ENCODE measurements at regions not wholly inside any gene's neighbourhood (a gene's known extent, or its start where the extent isn't known, plus 50 kb on each side); places are given as distances from the start of the nearest gene placed in this dataset.
"Not testable (repeated sequence)": the region's sequence is repeated elsewhere in the genome, so short reads cannot be mapped to it uniquely, and the experiment has no call there.

GRCh38 chr3:38957296-38957695 is 94.4 kb downstream of the SCN11A start:
- Histone ChIP-seq H3K27me3 (ENCODE audit: control insufficient read depth, insufficient read depth, low read length) (no peaks in the 10 kb centered on the region), H3K4me3 (ENCODE audit: low read depth, low read length) (no peak overlapping the region), H3K36me3 (ENCODE audit: control insufficient read depth, insufficient read depth, low read length) (no peaks in the 10 kb centered on the region)
- no peak for TF ChIP-seq CTCF (IDR thresholded peaks at IDR 0.05; ENCODE audit: insufficient read depth, low read length, severe bottlenecking)
- no peak for FAIRE-seq
- DNase-seq (ENCODE audit: low read depth), result no peak

- TF ChIP-seq CTCF (IDR thresholded peaks at IDR 0.05; ENCODE audit: insufficient read depth, low read length, severe bottlenecking), result no peak
- Histone ChIP-seq H3K4me3 (ENCODE audit: low read depth, low read length) (no peak overlapping the region), H3K36me3 (ENCODE audit: control insufficient read depth, insufficient read depth, low read length) (no peaks in the 10 kb centered on the region), H3K27me3 (ENCODE audit: control insufficient read depth, insufficient read depth, low read length) (no peaks in the 10 kb centered on the region)
- DNase-seq (ENCODE audit: low read depth) (no peak), FAIRE-seq (no peak)
These were observed 99.0 kb downstream of the SCN11A start for GRCh38 chr3:38952721-38953120.

- FAIRE-seq; H3K27me3 ChIP-seq (ENCODE audit: control insufficient read depth, insufficient read depth, low read length); H3K36me3 ChIP-seq (ENCODE audit: control insufficient read depth, insufficient read depth, low read length); DNase-seq (ENCODE audit: low read depth); H3K4me3 ChIP-seq (ENCODE audit: low read depth, low read length): not testable (repeated sequence)
These were observed 100.6 kb downstream of the SCN11A start for GRCh38 chr3:38951167-38951566.

DNA sequence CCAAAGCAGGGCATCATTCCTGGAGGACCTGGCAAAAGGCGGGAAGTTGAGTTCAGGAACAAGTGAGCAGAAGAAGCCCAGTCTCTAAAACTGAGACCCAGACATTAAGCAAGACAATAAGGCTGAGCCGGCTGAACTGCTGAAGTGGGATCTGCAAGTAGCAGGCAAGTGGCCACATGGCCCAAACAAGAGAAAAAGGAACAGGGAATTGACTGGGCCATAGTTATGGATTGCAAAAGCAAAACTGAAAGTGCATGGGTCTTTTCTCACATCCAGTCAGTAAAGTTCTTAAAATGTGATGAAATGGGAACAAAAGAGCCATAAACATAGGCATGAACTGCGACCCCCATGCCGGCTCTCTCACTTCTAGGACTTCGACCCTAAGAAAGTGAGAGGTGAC is 101.2 kb downstream of the SCN11A start:
- no peak overlapping the region for H3K4me3 ChIP-seq (ENCODE audit: low read depth, low read length)
- FAIRE-seq (peak; percentile 32), DNase-seq (ENCODE audit: low read depth) (no peak)
- TF ChIP-seq CTCF (IDR thresholded peaks at IDR 0.05; ENCODE audit: insufficient read depth, low read length, severe bottlenecking), result no peak
- no peaks in the 10 kb centered on the region for H3K27me3 ChIP-seq (ENCODE audit: control insufficient read depth, insufficient read depth, low read length)
- H3K36me3 ChIP-seq (ENCODE audit: control insufficient read depth, insufficient read depth, low read length), result no peaks in the 10 kb centered on the region

DNA sequence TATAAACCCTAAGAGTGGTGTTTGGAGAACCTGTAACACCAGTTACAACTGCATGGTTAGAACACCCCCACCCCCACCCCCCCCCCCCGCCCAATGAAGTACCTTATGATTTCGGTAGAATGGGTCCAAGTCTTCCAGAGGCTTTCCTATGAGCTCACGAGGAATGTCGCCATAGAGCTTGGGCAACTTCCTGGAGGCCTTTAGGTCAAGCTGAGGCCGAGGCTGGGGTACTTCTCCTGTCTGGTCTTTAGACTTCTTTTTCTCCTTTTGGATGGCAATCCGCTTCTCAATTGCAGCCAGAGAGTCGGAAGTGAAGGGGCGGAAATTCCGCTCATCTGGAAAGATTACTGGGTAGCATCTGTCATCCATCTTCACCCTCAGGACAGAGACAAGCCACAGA is 101.8 kb downstream of the SCN11A start:
- Histone ChIP-seq H3K27me3 (ENCODE audit: control insufficient read depth, insufficient read depth, low read length) (no peaks in the 10 kb centered on the region), H3K4me3 (ENCODE audit: low read depth, low read length) (no peak overlapping the region), H3K36me3 (ENCODE audit: control insufficient read depth, insufficient read depth, low read length) (no peaks in the 10 kb centered on the region)
- FAIRE-seq, result no peak
- DNase-seq (ENCODE audit: low read depth), result no peak
- TF ChIP-seq CTCF (IDR thresholded peaks at IDR 0.05; ENCODE audit: insufficient read depth, low read length, severe bottlenecking), result no peak

DNA sequence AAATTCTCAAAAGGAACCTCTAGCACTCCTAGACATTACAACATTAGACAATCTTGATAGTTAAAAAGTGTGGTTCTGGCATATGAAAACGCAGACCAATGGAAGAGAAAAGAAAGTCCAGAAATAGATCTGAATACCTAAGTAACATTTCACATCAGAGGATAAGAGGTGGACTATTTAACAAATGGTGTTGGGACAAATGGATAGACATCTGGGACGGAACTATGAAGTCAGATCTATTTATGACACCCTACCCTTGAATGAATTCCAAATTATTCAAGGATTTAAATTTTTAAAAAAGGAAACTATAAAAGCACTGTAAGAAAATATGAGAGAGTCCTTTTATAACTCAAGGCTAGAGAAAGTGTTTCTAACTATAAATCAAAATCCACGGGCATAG is 111.3 kb downstream of the SCN11A start:
- no peak overlapping the region for H3K4me3 ChIP-seq (ENCODE audit: low read depth, low read length)
- no peak for TF ChIP-seq CTCF (IDR thresholded peaks at IDR 0.05; ENCODE audit: insufficient read depth, low read length, severe bottlenecking)
- H3K27me3 ChIP-seq (ENCODE audit: control insufficient read depth, insufficient read depth, low read length), result no peaks in the 10 kb centered on the region
- no peaks in the 10 kb centered on the region for H3K36me3 ChIP-seq (ENCODE audit: control insufficient read depth, insufficient read depth, low read length)
- FAIRE-seq (no peak), DNase-seq (ENCODE audit: low read depth) (no peak)
